ENCODE measurements at regions not wholly inside any gene's neighbourhood (a gene's known extent, or its start where the extent isn't known, plus 50 kb on each side); places are given as distances from the start of the nearest gene placed in this dataset. TPM values are rescaled to one million over a fixed set of nuclear protein-coding genes. Genes with fewer than 3 reads are reported as not detected.

DNA sequence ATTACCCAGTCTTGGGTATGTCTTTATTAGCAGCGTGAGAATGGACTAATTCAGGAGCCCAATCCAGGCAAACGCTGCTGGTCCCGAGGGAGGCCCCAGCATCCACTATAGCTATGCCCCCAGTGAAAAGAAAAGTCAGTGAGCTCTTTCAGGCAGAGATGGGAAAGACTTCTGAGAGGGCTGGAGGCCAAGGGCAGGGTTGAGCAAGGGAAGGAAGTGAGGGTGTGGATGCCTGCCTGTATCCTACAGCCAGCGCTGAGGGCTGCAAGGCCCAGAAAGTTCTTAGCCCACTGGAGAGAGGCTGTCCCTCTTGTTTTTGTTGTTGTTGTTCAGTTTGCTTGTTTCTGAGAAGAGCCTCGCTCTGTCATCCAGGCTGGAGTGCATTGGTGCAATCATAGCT, 261.6 kb downstream of the ZEB1 start:
- ATAC-seq (ENCODE audit: low read depth), result no peak
- Histone ChIP-seq H4K8ac (ENCODE audit: low read depth in 2 of 2, low read length in 2 of 2) (no peak overlapping the region), H4K5ac (ENCODE audit: low read depth, low read length) (no peak overlapping the region), H3K18ac (ENCODE audit: low read depth, low read length) (no peak overlapping the region), H2AK9ac (replicated peaks; ENCODE audit: low read depth, low read length, poor library complexity) (no peak overlapping the region), H2BK20ac (ENCODE audit: low read depth, low read length) (no peak overlapping the region), H3K4me1 (ENCODE audit: control insufficient read depth, insufficient read depth, low read length) (peaks cover 8% of the 10 kb centered on the region), H4K91ac (ENCODE audit: insufficient read depth, low read depth, low read length) (no peak overlapping the region), H2AK5ac (ENCODE audit: low read depth, low read length) (no peak overlapping the region), H2AFZ (replicated peaks; ENCODE audit: low read length, poor library complexity) (no peak overlapping the region), H3K27ac (ENCODE audit: insufficient read depth, low read length) (no peak overlapping the region), H2BK15ac (ENCODE audit: low read depth, low read length) (no peak overlapping the region), H3K4me3 (ENCODE audit: insufficient read depth, low read depth, low read length) (no peak overlapping the region), H3K9me1 (ENCODE audit: insufficient read depth, low read length) (no peaks in the 10 kb centered on the region), H3K4ac (ENCODE audit: low read depth, low read length) (no peak overlapping the region), H3K14ac (replicated peaks; ENCODE audit: low read depth, low read length) (no peak overlapping the region), H3K36me3 (ENCODE audit: control insufficient read depth, insufficient read depth, low read length) (no peaks in the 10 kb centered on the region), H3K23ac (ENCODE audit: low read depth, low read length) (no peak overlapping the region), H3K27me3 (ENCODE audit: control insufficient read depth, insufficient read depth, low read length) (no peaks in the 10 kb centered on the region), H3K4me2 (ENCODE audit: low read depth, low read length) (no peak overlapping the region), H3K9ac (ENCODE audit: low read depth, low read length) (no peak overlapping the region), H3K56ac (ENCODE audit: extremely low read depth, insufficient read depth, low read length) (no peak overlapping the region), H3K9me3 (ENCODE audit: control insufficient read depth, insufficient read depth, low read length) (peaks cover 5% of the 10 kb centered on the region; the same call in 1 of the 2 replicates), H2BK5ac (ENCODE audit: low read depth, low read length, poor library complexity, severe bottlenecking) (no peak overlapping the region), H3K79me1 (ENCODE audit: low read depth in 1 of 2, low read length in 2 of 2) (no peaks in the 10 kb centered on the region), H2BK120ac (ENCODE audit: low read depth, low read length) (no peak overlapping the region), H4K20me1 (ENCODE audit: insufficient read depth, low read length) (no peaks in the 10 kb centered on the region)
- in situ Hi-C loops (cut with MboI; ENCODE audit: low sequenced_read_pairs), result no loop called here
- dilution Hi-C loops (cut with HindIII; ENCODE audit: low sequenced_read_pairs, unreplicated experiment), result no loop called here
- no TSS peak for BruUV-seq (replicated peaks)
- intact Hi-C loops (cut with micrococcal nuclease), result no loop called here
- WGBS, 2 experiments (ENCODE audit: extremely low coverage in 2 of 2, insufficient read length in 1 of 2), result no CpG with 5 or more reads among the region's 5 CpGs
- TF ChIP-seq RAD21 (IDR thresholded peaks at IDR 0.05; ENCODE audit: low read length) (no peak), NFE2L2 (IDR thresholded peaks at IDR 0.05; ENCODE audit: low read depth, low read length) (no peak), MAZ (IDR thresholded peaks at IDR 0.05; ENCODE audit: borderline replicate concordance, low read depth, low read length) (no peak), MXI1 (IDR thresholded peaks at IDR 0.05; ENCODE audit: borderline replicate concordance, low read depth, low read length) (no peak), POLR2A (IDR thresholded peaks at IDR 0.05; ENCODE audit: low read depth, low read length) (no peak), SMC3 (IDR thresholded peaks at IDR 0.05; ENCODE audit: low read depth, low read length) (no peak)
- CTCF ChIA-PET, result no interaction called here
- POLR2A ChIA-PET (ENCODE audit: unreplicated experiment), result no interaction called here
- DNase-seq, result no peak

Small RNA genes lying in the stretch of these regions (microRNA-seq; reads per million reads assigned to microRNA genes)
- gene AL161935.2 (ENCODE audit: insufficient read depth, insufficient read length), result not detected

Small RNA genes lying in the stretch of these regions (small RNA-seq; reads per million reads assigned to genes)
- 0 reads per million in 5 experiments for gene AL161935.2
